Activated naive CD4-positive, alpha-beta T cell treated with Interleukin-2 at 50 U/mL for 16 hours (primary cell): ENCODE measurements at regions not wholly inside any gene's neighbourhood (a gene's known extent, or its start where the extent isn't known, plus 50 kb on each side); places are given as distances from the start of the nearest gene placed in this dataset.

Experiments
- DNase-seq: peaks from one replicate; pipeline ENCODE4 v3.0.0-alpha.2; 2020

- no peak for DNase-seq
Measured at GRCh38 chr2:128714851-128715312, 396.2 kb upstream of the HS6ST1 start.

GRCh38 chr2:128715360-128715759 is 396.7 kb upstream of the HS6ST1 start:
- no peak for DNase-seq

GRCh38 chr2:128716299-128716721 is 397.6 kb upstream of the HS6ST1 start:
- no peak for DNase-seq

GRCh38 chr2:128717758-128718710 is 399.4 kb upstream of the HS6ST1 start:
- DNase-seq, result no peak

- DNase-seq, result no peak
Measured at GRCh38 chr2:128720080-128721022, 401.7 kb upstream of the HS6ST1 start.

DNA sequence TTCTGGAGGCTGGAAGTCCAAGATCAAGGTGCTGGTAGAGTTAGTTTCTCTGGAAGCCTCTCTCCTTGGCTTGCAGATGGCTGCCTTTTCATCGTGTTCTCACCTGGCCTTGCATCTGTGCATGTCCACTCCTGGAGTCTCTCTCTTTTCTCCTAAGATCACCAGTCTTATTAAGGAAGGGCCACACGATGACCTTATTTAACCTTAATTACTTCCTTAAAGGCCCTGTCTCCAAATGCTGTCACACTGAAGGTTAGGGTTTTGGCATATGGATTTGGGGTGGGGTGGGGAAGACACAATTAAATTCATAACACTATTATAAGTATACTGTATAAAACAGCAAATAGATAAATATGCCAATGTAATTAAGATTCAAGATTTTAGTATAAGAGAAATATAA is 402.4 kb upstream of the HS6ST1 start:
- no peak for DNase-seq

- no peak for DNase-seq
Measured at GRCh38 chr2:128722489-128722888, 403.8 kb upstream of the HS6ST1 start.

DNA sequence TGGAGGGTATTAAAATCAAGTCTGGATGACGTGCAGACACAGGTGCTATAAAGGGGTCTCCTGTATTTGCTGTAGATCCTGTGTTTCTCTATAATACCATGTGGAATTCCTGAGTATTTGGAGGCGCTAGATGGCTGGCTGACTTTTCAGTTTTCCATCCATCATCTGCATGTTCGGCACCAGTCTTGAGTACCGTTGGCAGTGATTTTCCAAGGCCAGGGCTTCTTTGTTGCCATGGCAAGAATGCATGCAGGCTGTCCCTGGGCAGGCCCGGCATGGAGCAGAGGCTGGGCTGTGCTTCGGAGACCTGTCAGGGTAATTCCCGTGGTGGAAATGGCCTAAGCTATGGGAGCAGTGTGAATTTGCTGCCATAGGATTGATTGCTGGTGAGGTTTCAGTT is 405.9 kb upstream of the HS6ST1 start:
- DNase-seq, result no peak

DNA sequence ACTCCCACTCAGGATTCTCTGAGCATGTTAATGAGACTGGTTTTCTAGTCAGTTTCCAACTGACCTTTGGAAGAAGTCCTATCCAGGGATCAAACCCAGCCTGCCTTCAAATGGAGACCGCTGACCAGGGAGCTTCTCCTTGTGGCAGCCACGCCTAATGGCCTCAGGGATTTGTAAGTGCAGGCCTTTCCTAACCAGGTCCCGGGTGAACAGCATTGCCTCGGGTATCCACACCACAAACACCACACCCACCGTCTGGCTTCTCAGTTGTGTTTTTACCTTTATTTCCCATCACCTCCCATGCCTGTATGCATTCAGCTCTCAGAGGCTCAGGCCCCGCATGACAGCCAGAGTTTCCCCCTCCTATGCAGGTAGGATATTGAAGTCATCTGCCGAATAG is 406.3 kb upstream of the HS6ST1 start:
- no peak for DNase-seq

DNA sequence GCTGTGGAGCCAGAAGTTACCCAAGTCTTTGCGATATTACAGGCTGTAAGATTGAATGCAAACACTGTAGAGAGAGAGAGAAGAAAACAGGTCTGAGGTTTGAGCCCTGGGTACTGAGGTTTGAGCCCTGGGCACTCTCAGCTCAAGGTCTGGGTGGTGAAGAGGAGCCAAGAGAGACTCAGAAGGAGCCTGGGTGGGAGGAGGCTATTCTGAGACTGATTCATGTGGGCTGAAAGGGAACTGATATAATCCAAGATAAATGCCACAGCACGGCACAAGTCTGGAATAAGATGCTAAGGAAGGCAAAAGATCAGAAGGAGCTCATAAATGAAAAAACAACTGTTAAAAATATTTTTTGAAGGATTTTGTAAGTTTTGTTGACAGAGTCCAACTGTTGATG is 407.6 kb upstream of the HS6ST1 start:
- no peak for DNase-seq

GRCh38 chr2:128726911-128727310 is 408.2 kb upstream of the HS6ST1 start:
- DNase-seq, result no peak

DNA sequence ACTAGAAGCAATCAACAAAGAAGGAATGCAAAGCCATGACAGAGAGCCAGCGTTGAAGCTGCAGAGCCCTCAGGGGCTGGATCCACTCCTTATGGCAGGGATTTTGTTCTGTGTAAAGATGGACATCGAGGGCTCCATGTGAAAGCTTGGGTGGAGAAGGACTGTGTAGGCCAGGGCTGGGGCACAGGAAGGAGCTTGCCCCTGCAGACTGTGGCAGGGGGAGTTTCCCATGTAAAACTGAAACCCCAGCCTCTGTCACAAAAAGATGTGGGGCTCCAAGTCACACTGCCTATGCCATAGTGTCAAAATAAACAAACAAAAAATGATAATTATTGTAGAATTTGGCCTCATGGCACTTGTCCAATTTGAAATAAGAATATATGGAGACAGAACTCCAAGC is 408.7 kb upstream of the HS6ST1 start:
- DNase-seq, result no peak

- DNase-seq, result no peak
Measured at GRCh38 chr2:128727914-128728313, 409.2 kb upstream of the HS6ST1 start.

GRCh38 chr2:128729051-128729450 is 410.4 kb upstream of the HS6ST1 start:
- DNase-seq, result no peak

GRCh38 chr2:128731994-128732650 is 413.5 kb upstream of the HS6ST1 start:
- no peak for DNase-seq

- DNase-seq, result no peak
Measured at GRCh38 chr2:128732976-128733431, 414.3 kb upstream of the HS6ST1 start.

GRCh38 chr2:128733450-128733849 is 414.8 kb upstream of the HS6ST1 start:
- no peak for DNase-seq

DNA sequence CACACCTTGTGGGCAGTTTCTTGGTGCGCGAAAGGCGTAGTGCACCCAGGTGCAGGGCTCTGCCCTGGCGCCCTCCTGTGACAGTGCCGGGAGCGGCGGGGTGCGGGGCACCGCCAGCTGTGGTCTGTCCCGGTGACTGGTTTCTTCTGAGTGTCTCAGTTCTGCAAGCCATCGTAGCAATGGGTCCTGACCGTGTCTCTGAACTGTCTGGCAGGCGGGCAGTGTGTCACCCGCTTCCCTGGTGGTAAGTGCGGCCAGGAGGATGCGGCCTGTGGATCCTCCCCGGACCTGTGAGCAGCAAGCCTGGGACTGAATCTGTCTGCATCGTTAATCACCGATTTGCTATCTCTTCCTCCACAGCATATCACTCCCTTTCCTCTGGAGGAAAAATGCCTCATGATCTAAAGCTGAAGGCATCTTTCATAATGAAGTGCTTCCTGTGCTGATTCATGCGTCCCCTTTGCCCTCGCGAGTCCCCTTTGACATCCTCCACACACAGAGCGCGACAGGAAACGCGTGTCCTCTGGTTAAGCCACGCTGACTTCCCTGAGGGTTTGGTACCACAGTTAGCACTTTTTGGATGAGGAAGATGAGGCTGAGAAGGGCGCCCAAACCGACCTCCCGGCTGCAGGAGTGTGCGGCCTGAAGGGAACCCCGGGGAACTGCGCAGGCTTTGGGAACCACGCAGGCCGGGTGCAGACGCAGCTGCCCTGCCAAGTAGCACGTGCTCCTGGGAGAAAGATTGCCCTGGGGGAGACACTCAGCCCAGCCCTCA is 416.0 kb upstream of the HS6ST1 start:
- DNase-seq, result no peak

DNA sequence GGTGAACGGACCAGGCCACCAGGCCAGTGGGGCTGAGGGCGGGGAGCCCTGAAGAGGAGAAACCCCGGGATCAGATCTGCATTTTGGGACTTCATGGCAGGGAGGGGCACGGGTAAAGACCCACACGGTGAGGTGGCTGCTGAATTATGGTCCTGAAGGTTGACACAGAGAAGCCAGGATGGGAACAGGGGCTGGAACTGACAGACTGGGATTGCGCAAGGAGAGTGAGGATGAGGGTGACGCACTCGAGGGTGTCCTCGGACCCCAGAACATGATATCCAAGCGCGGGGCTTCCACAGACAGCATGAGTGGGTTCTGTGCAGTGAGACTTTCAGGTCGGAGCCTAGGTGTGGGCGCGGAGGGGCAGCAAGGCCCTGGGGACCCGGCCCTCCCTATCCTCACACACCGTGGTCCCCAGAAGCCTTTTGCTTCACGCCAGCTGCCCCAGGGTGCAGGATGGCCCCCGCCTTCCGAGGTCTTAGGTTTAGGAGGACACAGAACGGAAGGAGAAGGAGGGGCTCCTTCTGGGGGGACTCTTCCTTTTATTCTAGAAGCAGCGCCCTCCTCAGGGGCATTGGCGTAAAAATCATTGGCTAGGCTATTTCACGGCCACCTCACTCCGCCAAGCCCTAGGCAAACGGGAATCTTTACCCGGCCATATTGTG is 416.8 kb upstream of the HS6ST1 start:
- no peak for DNase-seq

GRCh38 chr2:128736046-128736688 is 417.5 kb upstream of the HS6ST1 start:
- no peak for DNase-seq
